ENCODE measurements at regions not wholly inside any gene's neighbourhood (a gene's known extent, or its start where the extent isn't known, plus 50 kb on each side); places are given as distances from the start of the nearest gene placed in this dataset.
A peak's percentile ranks its signal among the peaks of the same experiment; 100 is the strongest.

- Histone ChIP-seq H3K27me3 (ENCODE audit: insufficient read depth) (no peaks in the 10 kb centered on the region), H2AFZ (ENCODE audit: low read depth) (no peak overlapping the region), H3K27ac (ENCODE audit: low read depth in 2 of 2, low read length in 1 of 2) (no peak overlapping the region), H3K4me3 (ENCODE audit: low read depth in 2 of 2, low read length in 1 of 2) (no peak overlapping the region), H3K9me3 (no peaks in the 10 kb centered on the region), H3K36me3 (replicated peaks in 1 of 2; ENCODE audit: control insufficient read depth in 1 of 2, insufficient read depth in 2 of 2, low read length in 1 of 2) (no peaks in the 10 kb centered on the region), H3K4me1 (ENCODE audit: control insufficient read depth in 1 of 2, insufficient read depth in 2 of 2, low read depth in 1 of 2, low read length in 1 of 2) (no peaks in the 10 kb centered on the region), H4K20me1 (ENCODE audit: insufficient read depth) (no peaks in the 10 kb centered on the region), H3K4me2 (no peak overlapping the region), H3K9ac (no peak overlapping the region), H3K9me2 (no peaks in the 10 kb centered on the region), H3F3A (replicated peaks; ENCODE audit: insufficient read depth) (no peaks in the 10 kb centered on the region), H3K79me2 (ENCODE audit: insufficient read depth) (no peaks in the 10 kb centered on the region)
- CTCF ChIA-PET: no interaction called here
- TF ChIP-seq TEAD4 (IDR thresholded peaks at IDR 0.05; ENCODE audit: borderline replicate concordance, insufficient read depth) (no peak), CHD2 (IDR thresholded peaks at IDR 0.05; ENCODE audit: low read length, partially characterized antibody) (no peak), FOXJ3 (CRISPR knock-in tag; IDR thresholded peaks at IDR 0.05) (no peak), USF1 (IDR thresholded peaks at IDR 0.05; ENCODE audit: borderline replicate concordance, low read depth) (no peak), RAD21 (IDR thresholded peaks at IDR 0.05; ENCODE audit: low read length) (no peak), SMC3 (IDR thresholded peaks at IDR 0.05; ENCODE audit: low read depth, low read length) (no peak), MXI1 (IDR thresholded peaks at IDR 0.05; ENCODE audit: low read depth, low read length) (no peak), PBX3 (IDR thresholded peaks at IDR 0.05) (no peak), GABPA (IDR thresholded peaks at IDR 0.05; ENCODE audit: low read depth) (no peak)
- DNase-seq: no peak
- WGBS (ENCODE audit: low lambda C conversion rate): 7% methylated on average over 2 of the region's 3 CpGs
- POLR2A ChIA-PET: no interaction called here
Observed at GRCh38 chr9:1857808-1858207, 157.3 kb upstream of the SMARCA2 start.

DNA sequence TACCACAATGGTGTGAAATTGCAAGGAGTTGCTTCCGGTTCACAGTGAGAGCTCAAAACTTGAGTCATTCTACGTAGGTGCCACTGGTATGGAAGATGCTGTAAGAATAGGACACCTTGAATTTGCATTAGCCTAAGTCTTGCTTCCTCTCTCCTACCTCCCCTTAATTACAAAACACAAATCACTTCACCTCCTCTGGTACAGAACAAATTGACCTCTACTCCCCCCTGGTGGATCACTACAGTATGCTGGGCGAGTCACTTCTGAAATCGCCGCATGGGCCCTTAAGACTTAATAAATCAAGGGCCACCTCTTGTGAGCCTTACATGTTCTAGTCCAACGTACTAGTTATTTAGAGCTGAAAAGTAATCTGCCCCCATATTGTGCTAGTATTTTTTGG lies 145.3 kb upstream of the SMARCA2 start:
- H3K9ac ChIP-seq: no peak overlapping the region
- H4K20me1 ChIP-seq (ENCODE audit: insufficient read depth): no peaks in the 10 kb centered on the region
- H3K4me3 ChIP-seq (ENCODE audit: low read depth in 2 of 2, low read length in 1 of 2): no peak overlapping the region; a peak in 1 of 4 replicates
- no peaks in the 10 kb centered on the region for H3F3A ChIP-seq (replicated peaks; ENCODE audit: insufficient read depth)
- no peaks in the 10 kb centered on the region for H3K4me1 ChIP-seq (ENCODE audit: control insufficient read depth in 1 of 2, insufficient read depth in 2 of 2, low read depth in 1 of 2, low read length in 1 of 2)
- no peak overlapping the region for H3K27ac ChIP-seq (ENCODE audit: low read depth in 2 of 2, low read length in 1 of 2)
- TF ChIP-seq SMC3 (IDR thresholded peaks at IDR 0.05; ENCODE audit: low read depth, low read length) (peak; percentile 15; the same call in 1 of the 2 replicates), CHD2 (IDR thresholded peaks at IDR 0.05; ENCODE audit: low read length, partially characterized antibody) (no peak), RAD21 (IDR thresholded peaks at IDR 0.05; ENCODE audit: low read length) (peak; percentile 57)
- TF ChIP-seq, protein P1, sequence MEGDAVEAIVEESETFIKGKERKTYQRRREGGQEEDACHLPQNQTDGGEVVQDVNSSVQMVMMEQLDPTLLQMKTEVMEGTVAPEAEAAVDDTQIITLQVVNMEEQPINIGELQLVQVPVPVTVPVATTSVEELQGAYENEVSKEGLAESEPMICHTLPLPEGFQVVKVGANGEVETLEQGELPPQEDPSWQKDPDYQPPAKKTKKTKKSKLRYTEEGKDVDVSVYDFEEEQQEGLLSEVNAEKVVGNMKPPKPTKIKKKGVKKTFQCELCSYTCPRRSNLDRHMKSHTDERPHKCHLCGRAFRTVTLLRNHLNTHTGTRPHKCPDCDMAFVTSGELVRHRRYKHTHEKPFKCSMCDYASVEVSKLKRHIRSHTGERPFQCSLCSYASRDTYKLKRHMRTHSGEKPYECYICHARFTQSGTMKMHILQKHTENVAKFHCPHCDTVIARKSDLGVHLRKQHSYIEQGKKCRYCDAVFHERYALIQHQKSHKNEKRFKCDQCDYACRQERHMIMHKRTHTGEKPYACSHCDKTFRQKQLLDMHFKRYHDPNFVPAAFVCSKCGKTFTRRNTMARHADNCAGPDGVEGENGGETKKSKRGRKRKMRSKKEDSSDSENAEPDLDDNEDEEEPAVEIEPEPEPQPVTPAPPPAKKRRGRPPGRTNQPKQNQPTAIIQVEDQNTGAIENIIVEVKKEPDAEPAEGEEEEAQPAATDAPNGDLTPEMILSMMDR (IDR thresholded peaks at IDR 0.05): peak; percentile 37
- H3K27me3 ChIP-seq (ENCODE audit: insufficient read depth): no peaks in the 10 kb centered on the region
- no peaks in the 10 kb centered on the region for H3K36me3 ChIP-seq (replicated peaks in 1 of 2; ENCODE audit: control insufficient read depth in 1 of 2, insufficient read depth in 2 of 2, low read length in 1 of 2)
- POLR2A ChIA-PET: no interaction called here
- WGBS (ENCODE audit: low lambda C conversion rate): 41% methylated on average over 6 of the region's 6 CpGs
- CTCF ChIA-PET: interaction anchor here (0.6 to 1.5 kb wide), 4 partner anchors 32 to 1365 kb away, joined by 3 read pairs; no protein-coding TSS in a partner anchor
- no peaks in the 10 kb centered on the region for H3K9me3 ChIP-seq
- DNase-seq: peak; percentile 34
- no peaks in the 10 kb centered on the region for H3K79me2 ChIP-seq (ENCODE audit: insufficient read depth)
- H3K9me2 ChIP-seq: no peaks in the 10 kb centered on the region
- H2AFZ ChIP-seq (ENCODE audit: low read depth): no peak overlapping the region
- no peak overlapping the region for H3K4me2 ChIP-seq
